GM12864 (cell line): ENCODE measurements at regions not wholly inside any gene's neighbourhood (a gene's known extent, or its start where the extent isn't known, plus 50 kb on each side); places are given as distances from the start of the nearest gene placed in this dataset.
A peak's percentile ranks its signal among the peaks of the same experiment; 100 is the strongest.

Experiments used
- DNase-seq: peaks from one replicate; pipeline ENCODE4 v3.0.0-alpha.2; 2011; ENCODE audit warnings: low read depth
- H3K4me3 ChIP-seq: 2 replicates; pipeline ENCODE4 v1.5.1; 2011; ENCODE audit warnings: mild to moderate bottlenecking, low read depth, low read length, control low read depth
- CTCF ChIP-seq: IDR thresholded peaks from 2 replicates; pipeline ENCODE4 v1.5.1; 2011; ENCODE audit warnings: low read depth, mild to moderate bottlenecking, moderate library complexity, low read length, control low read depth, inconsistent platforms; ENCODE audit errors: missing control alignments

- H3K4me3 ChIP-seq = no peak overlapping the region
- TF ChIP-seq CTCF = no peak
- no peak for DNase-seq
These were observed 182.4 kb upstream of the TANK start for GRCh38 chr2:160977854-160978253.

- TF ChIP-seq CTCF = no peak
- no peak for DNase-seq
These were observed 175.7 kb upstream of the TANK start for GRCh38 chr2:160984426-160985077.

GRCh38 chr2:160989778-160990177, 170.4 kb upstream of the TANK start:
- H3K4me3 ChIP-seq = no peak overlapping the region
- DNase-seq = no peak
- TF ChIP-seq CTCF = no peak

More at GRCh38 chr2:160984426-160985077, 175.7 kb upstream of the TANK start:
- no peak overlapping the region for H3K4me3 ChIP-seq

- no peak for TF ChIP-seq CTCF
- DNase-seq = no peak
- H3K4me3 ChIP-seq = no peak overlapping the region
These were observed 166.6 kb upstream of the TANK start for GRCh38 chr2:160993654-160994061.

GRCh38 chr2:160994141-160995002, 165.9 kb upstream of the TANK start:
- no peak overlapping the region for H3K4me3 ChIP-seq
- DNase-seq = peak; percentile 45
- peak; percentile 73 for TF ChIP-seq CTCF

- no peak overlapping the region for H3K4me3 ChIP-seq
- DNase-seq = no peak
- no peak for TF ChIP-seq CTCF
These were observed 163.6 kb upstream of the TANK start for GRCh38 chr2:160996584-160996983.

GRCh38 chr2:161004379-161004778, 155.8 kb upstream of the TANK start:
- peak; percentile 33 for TF ChIP-seq CTCF
- no peak overlapping the region for H3K4me3 ChIP-seq
- no peak for DNase-seq
